Mammary epithelial cell (primary cell): ENCODE measurements at regions not wholly inside any gene's neighbourhood (a gene's known extent, or its start where the extent isn't known, plus 50 kb on each side); places are given as distances from the start of the nearest gene placed in this dataset.

ENCODE experiments used
- CTCF ChIP-seq, 2 donors: IDR thresholded peaks in 1 of 2; conservative IDR thresholded peaks in 1 of 2; 2 replicates each; pipeline ENCODE4 v1.5.1; 2011 to 2012; ENCODE audit warnings: inconsistent platforms in 2 of 2, low read length in 2 of 2, mild to moderate bottlenecking in 2 of 2, control low read depth in 1 of 2, low read depth in 1 of 2; ENCODE audit not compliant: insufficient read depth in 1 of 2; ENCODE audit errors: extremely low read depth in 1 of 2
- EZH2 ChIP-seq: IDR thresholded peaks from 2 replicates; pipeline ENCODE4 v1.6.1; 2012; ENCODE audit warnings: low read length, inconsistent platforms, borderline replicate concordance

DNA sequence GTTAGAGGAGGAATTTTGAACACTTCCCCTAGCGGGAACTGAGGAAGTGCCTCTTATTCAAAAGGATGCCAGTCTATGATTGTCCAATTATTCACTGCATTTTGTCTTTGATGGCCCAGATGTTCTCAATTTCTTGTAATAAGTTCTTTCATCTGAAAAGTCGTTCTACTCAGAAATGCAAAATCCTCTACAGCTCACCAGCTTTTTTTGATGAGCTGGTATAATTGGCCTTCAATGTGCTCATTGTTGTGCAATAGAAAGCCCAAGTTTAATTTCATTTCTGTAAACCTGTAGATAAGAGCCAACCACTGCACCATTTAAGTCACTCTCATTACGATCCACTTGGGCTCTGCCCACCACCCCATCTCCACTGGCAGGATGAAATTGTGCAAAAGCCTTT lies 978.7 kb upstream of the AUTS2 start:
- TF ChIP-seq CTCF (conservative IDR thresholded peaks at IDR 0.05 in 1 of 2, IDR thresholded peaks at IDR 0.05 in 1 of 2; ENCODE audit: extremely low read depth in 1 of 2, insufficient read depth in 1 of 2, low read depth in 1 of 2, low read length in 2 of 2), result no peak
- TF ChIP-seq EZH2, result no peak
